C1 segment of cervical spinal cord (tissue), 14 donors: ENCODE measurements at regions not wholly inside any gene's neighbourhood (a gene's known extent, or its start where the extent isn't known, plus 50 kb on each side); places are given as distances from the start of the nearest gene placed in this dataset.

ENCODE experiments used
- DNase-seq, 14 donors: peaks; one replicate each; lab custom pipeline; 2025; lab: John Stamatoyannopoulos, UW

GRCh38 chr3:168461793-168462192 lies 366.1 kb upstream of the GOLIM4 start:
- DNase-seq, result no peak

GRCh38 chr3:168459226-168459784 lies 363.6 kb upstream of the GOLIM4 start:
- DNase-seq, result no peak

- no peak for DNase-seq
Measured at GRCh38 chr3:168457954-168458539, 362.3 kb upstream of the GOLIM4 start.

- DNase-seq, result no peak
Measured at GRCh38 chr3:168455814-168456213, 360.1 kb upstream of the GOLIM4 start.

- no peak for DNase-seq
Measured at GRCh38 chr3:168453623-168454022, 357.9 kb upstream of the GOLIM4 start.

- DNase-seq, result no peak
Measured at GRCh38 chr3:168443965-168444364, 348.2 kb upstream of the GOLIM4 start.

- no peak for DNase-seq
Measured at GRCh38 chr3:168442502-168442901, 346.8 kb upstream of the GOLIM4 start.

GRCh38 chr3:168436245-168436724 lies 340.6 kb upstream of the GOLIM4 start:
- no peak for DNase-seq

- DNase-seq, result no peak
Measured at GRCh38 chr3:168431491-168431890, 335.8 kb upstream of the GOLIM4 start.

GRCh38 chr3:168427835-168428475 lies 332.2 kb upstream of the GOLIM4 start:
- no peak for DNase-seq

- no peak for DNase-seq
Measured at GRCh38 chr3:168427156-168427555, 331.4 kb upstream of the GOLIM4 start.

- DNase-seq, result no peak
Measured at GRCh38 chr3:168425936-168426595, 330.3 kb upstream of the GOLIM4 start.

GRCh38 chr3:168424059-168424734 lies 328.5 kb upstream of the GOLIM4 start:
- DNase-seq, result no peak

- DNase-seq, result no peak
Measured at GRCh38 chr3:168422843-168423242, 327.1 kb upstream of the GOLIM4 start.

- no peak for DNase-seq
Measured at GRCh38 chr3:168419091-168419490, 323.4 kb upstream of the GOLIM4 start.

- DNase-seq, result no peak
Measured at GRCh38 chr3:168417016-168417415, 321.3 kb upstream of the GOLIM4 start.

GRCh38 chr3:168416446-168416845 lies 320.7 kb upstream of the GOLIM4 start:
- DNase-seq, result no peak

- no peak for DNase-seq
Measured at GRCh38 chr3:168414149-168414548, 318.4 kb upstream of the GOLIM4 start.

GRCh38 chr3:168407381-168407780 lies 311.7 kb upstream of the GOLIM4 start:
- no peak for DNase-seq

GRCh38 chr3:168405288-168405687 lies 309.6 kb upstream of the GOLIM4 start:
- no peak for DNase-seq

- no peak for DNase-seq
Measured at GRCh38 chr3:168398371-168399025, 302.8 kb upstream of the GOLIM4 start.

GRCh38 chr3:168396861-168397260 lies 301.1 kb upstream of the GOLIM4 start:
- DNase-seq, result no peak
